Left forelimb (tissue), 1 donor: ENCODE measurements at regions not wholly inside any gene's neighbourhood (a gene's known extent, or its start where the extent isn't known, plus 50 kb on each side); places are given as distances from the start of the nearest gene placed in this dataset.
"Not testable (repeated sequence)": the region's sequence is repeated elsewhere in the genome, so short reads cannot be mapped to it uniquely, and the experiment has no call there.

Source experiments
- DNase-seq: peaks from one replicate; pipeline ENCODE4 v3.0.0-alpha.2; 2018; ENCODE audit warnings: low spot score

- no peak for DNase-seq
Observed at GRCh38 chr13:66152596-66152995, 1077.5 kb downstream of the PCDH9 start.

GRCh38 chr13:66144357-66144756, 1085.8 kb downstream of the PCDH9 start:
- DNase-seq = not testable (repeated sequence)

- DNase-seq = no peak
Observed at GRCh38 chr13:66139701-66140100, 1090.4 kb downstream of the PCDH9 start.

GRCh38 chr13:66139250-66139649, 1090.9 kb downstream of the PCDH9 start:
- no peak for DNase-seq

GRCh38 chr13:66138172-66138811, 1091.8 kb downstream of the PCDH9 start:
- DNase-seq = no peak

- no peak for DNase-seq
Observed at GRCh38 chr13:66137384-66137783, 1092.8 kb downstream of the PCDH9 start.

- no peak for DNase-seq
Observed at GRCh38 chr13:66128692-66129269, 1101.4 kb downstream of the PCDH9 start.

- no peak for DNase-seq
Observed at GRCh38 chr13:66128201-66128600, 1101.9 kb downstream of the PCDH9 start.

GRCh38 chr13:66117563-66117962, 1112.6 kb downstream of the PCDH9 start:
- DNase-seq = no peak

GRCh38 chr13:66113882-66114526, 1116.1 kb downstream of the PCDH9 start:
- no peak for DNase-seq

GRCh38 chr13:66111628-66112027, 1118.5 kb downstream of the PCDH9 start:
- no peak for DNase-seq

GRCh38 chr13:66106246-66106645, 1123.9 kb downstream of the PCDH9 start:
- DNase-seq = no peak

- DNase-seq = no peak
Observed at GRCh38 chr13:66102864-66103263, 1127.3 kb downstream of the PCDH9 start.

GRCh38 chr13:66099825-66100224, 1130.3 kb downstream of the PCDH9 start:
- no peak for DNase-seq

- DNase-seq = no peak
Observed at GRCh38 chr13:66098931-66099628, 1131.1 kb downstream of the PCDH9 start.

- DNase-seq = no peak
Observed at GRCh38 chr13:66089711-66090110, 1140.4 kb downstream of the PCDH9 start.

- DNase-seq = no peak
Observed at GRCh38 chr13:66087269-66087710, 1142.8 kb downstream of the PCDH9 start.

- no peak for DNase-seq
Observed at GRCh38 chr13:66077132-66077689, 1152.9 kb downstream of the PCDH9 start.

- DNase-seq = no peak
Observed at GRCh38 chr13:66076417-66076816, 1153.7 kb downstream of the PCDH9 start.

- DNase-seq = no peak
Observed at GRCh38 chr13:66074018-66074615, 1156.0 kb downstream of the PCDH9 start.

GRCh38 chr13:66072097-66072496, 1158.0 kb downstream of the PCDH9 start:
- not testable (repeated sequence) for DNase-seq

- no peak for DNase-seq
Observed at GRCh38 chr13:66071608-66072007, 1158.5 kb downstream of the PCDH9 start.
